RCC 7860 (cell line): ENCODE measurements at regions not wholly inside any gene's neighbourhood (a gene's known extent, or its start where the extent isn't known, plus 50 kb on each side); places are given as distances from the start of the nearest gene placed in this dataset.
A peak's percentile ranks its signal among the peaks of the same experiment; 100 is the strongest.

Experiments
- DNase-seq: peaks from one replicate; pipeline ENCODE4 v3.0.0-alpha.2; 2015; ENCODE audit warnings: low spot score
- FAIRE-seq: peaks from 2 replicates; lab custom pipeline; 2012; peaks lifted over from hg19 to GRCh38; lab: Jason Lieb, UNC

- FAIRE-seq, result no peak
Observed at GRCh38 chr17:71681427-71682173, 439.2 kb upstream of the SOX9 start.

GRCh38 chr17:71682174-71682494 is 438.7 kb upstream of the SOX9 start:
- DNase-seq, result no peak

More at GRCh38 chr17:71681427-71682173, 439.2 kb upstream of the SOX9 start:
- DNase-seq, result no peak

GRCh38 chr17:71689782-71690181 is 431.0 kb upstream of the SOX9 start:
- DNase-seq (no peak), FAIRE-seq (no peak)

More at GRCh38 chr17:71682174-71682494, 438.7 kb upstream of the SOX9 start:
- FAIRE-seq, result no peak

- DNase-seq, result no peak
- no peak for FAIRE-seq
Observed at GRCh38 chr17:71699907-71700306, 420.9 kb upstream of the SOX9 start.

- FAIRE-seq (no peak), DNase-seq (no peak)
Observed at GRCh38 chr17:71703701-71704100, 417.1 kb upstream of the SOX9 start.

- FAIRE-seq (no peak), DNase-seq (no peak)
Observed at GRCh38 chr17:71709271-71709890, 411.4 kb upstream of the SOX9 start.

GRCh38 chr17:71709946-71710345 is 410.9 kb upstream of the SOX9 start:
- DNase-seq (no peak), FAIRE-seq (no peak)

GRCh38 chr17:71710816-71711215 is 410.0 kb upstream of the SOX9 start:
- FAIRE-seq (no peak), DNase-seq (no peak)

- DNase-seq, result no peak
- FAIRE-seq, result no peak
Observed at GRCh38 chr17:71713846-71714245, 407.0 kb upstream of the SOX9 start.

- no peak for DNase-seq
- FAIRE-seq, result no peak
Observed at GRCh38 chr17:71724339-71724738, 396.5 kb upstream of the SOX9 start.

- FAIRE-seq (no peak), DNase-seq (no peak)
Observed at GRCh38 chr17:71725811-71726210, 395.0 kb upstream of the SOX9 start.

- DNase-seq (no peak), FAIRE-seq (no peak)
Observed at GRCh38 chr17:71726341-71726740, 394.5 kb upstream of the SOX9 start.

- FAIRE-seq (no peak), DNase-seq (no peak)
Observed at GRCh38 chr17:71727292-71727691, 393.5 kb upstream of the SOX9 start.

GRCh38 chr17:71727723-71728122 is 393.1 kb upstream of the SOX9 start:
- no peak for FAIRE-seq
- no peak for DNase-seq

GRCh38 chr17:71730871-71731270 is 389.9 kb upstream of the SOX9 start:
- FAIRE-seq, result no peak

GRCh38 chr17:71735893-71736292 is 384.9 kb upstream of the SOX9 start:
- DNase-seq (no peak), FAIRE-seq (no peak)

More at GRCh38 chr17:71730871-71731270, 389.9 kb upstream of the SOX9 start:
- no peak for DNase-seq

GRCh38 chr17:71740866-71741265 is 380.0 kb upstream of the SOX9 start:
- no peak for DNase-seq
- FAIRE-seq, result no peak

GRCh38 chr17:71741836-71742235 is 379.0 kb upstream of the SOX9 start:
- FAIRE-seq, result no peak
- no peak for DNase-seq

GRCh38 chr17:71748872-71749271 is 371.9 kb upstream of the SOX9 start:
- DNase-seq (no peak), FAIRE-seq (no peak)

- DNase-seq, result no peak
- FAIRE-seq, result no peak
Observed at GRCh38 chr17:71753070-71753469, 367.8 kb upstream of the SOX9 start.

GRCh38 chr17:71757156-71757555 is 363.7 kb upstream of the SOX9 start:
- DNase-seq, result no peak

GRCh38 chr17:71757956-71758355 is 362.9 kb upstream of the SOX9 start:
- FAIRE-seq (peak; percentile 96), DNase-seq (no peak)

More at GRCh38 chr17:71757156-71757555, 363.7 kb upstream of the SOX9 start:
- no peak for FAIRE-seq
